AG04449 (cell line): ENCODE measurements at regions not wholly inside any gene's neighbourhood (a gene's known extent, or its start where the extent isn't known, plus 50 kb on each side); places are given as distances from the start of the nearest gene placed in this dataset.

ENCODE experiments used
- CTCF ChIA-PET: fragments of 350-600 bp; formaldehyde crosslinking; extraction: SDS; loops from one replicate; lab custom pipeline; 2021; ENCODE audit warnings: antibody characterized with exemption; lab: Yijun Ruan, JAX
- POLR2A ChIA-PET: fragments of 400-600, 350-600 bp; formaldehyde crosslinking; extraction: SDS; loops from one replicate; lab custom pipeline; 2020; ENCODE audit warnings: antibody characterized with exemption, inconsistent platforms; lab: Yijun Ruan, JAX
- DNase-seq: peaks from one replicate; pipeline ENCODE4 v3.0.0-alpha.2; 2010; ENCODE audit warnings: low read depth, low spot score
- H3K4me3 ChIP-seq: 2 replicates; pipeline ENCODE4 v1.5.1; 2011; ENCODE audit warnings: low read depth, mild to moderate bottlenecking, control low read depth, low read length
- TF ChIP-seq, protein P1 (sequence below): IDR thresholded peaks from one replicate; pipeline ENCODE4 v1.5.1; 2011; ENCODE audit warnings: mild to moderate bottlenecking, moderate library complexity, low read length, control low read depth, inconsistent platforms; ENCODE audit not compliant: insufficient read depth; ENCODE audit errors: missing control alignments

GRCh38 chr16:82311528-82311927 lies 141.5 kb upstream of the MPHOSPH6 start:
- TF ChIP-seq, protein P1, sequence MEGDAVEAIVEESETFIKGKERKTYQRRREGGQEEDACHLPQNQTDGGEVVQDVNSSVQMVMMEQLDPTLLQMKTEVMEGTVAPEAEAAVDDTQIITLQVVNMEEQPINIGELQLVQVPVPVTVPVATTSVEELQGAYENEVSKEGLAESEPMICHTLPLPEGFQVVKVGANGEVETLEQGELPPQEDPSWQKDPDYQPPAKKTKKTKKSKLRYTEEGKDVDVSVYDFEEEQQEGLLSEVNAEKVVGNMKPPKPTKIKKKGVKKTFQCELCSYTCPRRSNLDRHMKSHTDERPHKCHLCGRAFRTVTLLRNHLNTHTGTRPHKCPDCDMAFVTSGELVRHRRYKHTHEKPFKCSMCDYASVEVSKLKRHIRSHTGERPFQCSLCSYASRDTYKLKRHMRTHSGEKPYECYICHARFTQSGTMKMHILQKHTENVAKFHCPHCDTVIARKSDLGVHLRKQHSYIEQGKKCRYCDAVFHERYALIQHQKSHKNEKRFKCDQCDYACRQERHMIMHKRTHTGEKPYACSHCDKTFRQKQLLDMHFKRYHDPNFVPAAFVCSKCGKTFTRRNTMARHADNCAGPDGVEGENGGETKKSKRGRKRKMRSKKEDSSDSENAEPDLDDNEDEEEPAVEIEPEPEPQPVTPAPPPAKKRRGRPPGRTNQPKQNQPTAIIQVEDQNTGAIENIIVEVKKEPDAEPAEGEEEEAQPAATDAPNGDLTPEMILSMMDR: no peak
- ChIA-PET CTCF (no interaction called here), POLR2A (no interaction called here)
- DNase-seq: no peak
- no peak overlapping the region for H3K4me3 ChIP-seq

DNA sequence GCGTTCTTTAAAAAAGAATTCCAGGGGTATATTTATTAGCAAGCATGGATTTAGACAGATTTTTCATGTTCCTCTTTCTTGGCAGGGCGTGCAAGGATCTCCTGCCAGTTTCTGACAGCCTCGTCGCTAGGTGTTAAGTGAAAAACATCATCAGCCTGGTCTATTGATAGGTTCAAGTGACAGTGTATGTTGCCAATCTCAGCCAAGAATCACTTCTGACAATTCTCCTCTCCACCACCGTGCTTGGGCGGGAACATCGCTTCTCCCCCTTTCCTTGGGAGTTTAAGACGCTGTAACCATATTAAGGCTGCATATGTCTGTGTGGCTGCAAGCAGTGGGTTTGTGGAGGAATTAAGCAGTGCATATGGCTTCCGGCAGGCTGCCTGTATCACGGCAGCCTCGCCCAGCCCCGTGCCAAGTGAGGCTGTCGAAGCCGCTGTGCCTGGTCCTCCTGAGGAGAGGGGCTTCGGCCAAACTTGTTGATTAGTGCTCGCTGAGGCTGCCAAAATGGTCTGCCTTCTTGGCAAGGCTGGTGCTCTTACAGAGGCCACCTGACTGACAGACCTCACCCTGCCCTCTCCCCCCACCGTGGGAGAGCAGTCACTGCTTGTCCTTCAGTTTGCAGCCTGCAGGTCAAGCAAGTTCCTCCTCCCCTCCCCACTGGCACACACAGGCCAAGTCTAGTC lies 132.2 kb upstream of the MPHOSPH6 start:
- TF ChIP-seq, protein P1: no peak
- no peak overlapping the region for H3K4me3 ChIP-seq
- CTCF ChIA-PET: interaction anchor here (2.2 kb wide), 1 partner anchor 38 kb away, joined by 8 read pairs; no protein-coding TSS in a partner anchor
- DNase-seq: no peak
- POLR2A ChIA-PET: no interaction called here

DNA sequence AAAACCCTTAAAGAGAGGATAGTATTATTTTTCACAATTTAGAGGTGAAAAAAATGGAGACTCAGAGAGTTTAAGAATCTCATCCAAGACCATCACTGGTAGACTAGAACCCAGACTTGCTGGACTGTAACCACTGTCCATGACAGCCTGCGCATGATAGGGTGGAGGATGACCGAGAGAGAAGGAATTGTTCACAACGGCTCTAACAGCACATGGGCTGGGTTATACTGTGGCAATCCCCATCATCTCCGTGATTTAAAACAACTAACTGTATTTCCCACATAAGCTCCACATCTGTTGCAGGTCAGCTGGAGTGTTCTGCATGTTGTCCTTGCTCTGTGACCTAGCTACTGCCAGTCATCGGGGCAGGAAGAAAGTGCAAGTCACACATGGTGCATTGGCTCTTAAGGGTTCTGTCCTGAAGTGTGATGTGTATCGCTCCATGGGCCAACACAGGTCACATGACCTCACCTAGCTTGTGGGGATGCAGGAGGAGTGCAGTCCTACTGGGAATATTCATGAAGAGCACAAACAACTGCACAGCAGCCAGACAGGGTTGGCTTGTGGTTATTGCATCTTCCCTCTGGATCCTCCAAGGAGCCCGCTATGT lies 131.2 kb upstream of the MPHOSPH6 start:
- no peak overlapping the region for H3K4me3 ChIP-seq
- POLR2A ChIA-PET: no interaction called here
- TF ChIP-seq, protein P1: no peak
- CTCF ChIA-PET: interaction anchor here (2.2 kb wide), 1 partner anchor 37 kb away, joined by 8 read pairs; no protein-coding TSS in a partner anchor
- no peak for DNase-seq

DNA sequence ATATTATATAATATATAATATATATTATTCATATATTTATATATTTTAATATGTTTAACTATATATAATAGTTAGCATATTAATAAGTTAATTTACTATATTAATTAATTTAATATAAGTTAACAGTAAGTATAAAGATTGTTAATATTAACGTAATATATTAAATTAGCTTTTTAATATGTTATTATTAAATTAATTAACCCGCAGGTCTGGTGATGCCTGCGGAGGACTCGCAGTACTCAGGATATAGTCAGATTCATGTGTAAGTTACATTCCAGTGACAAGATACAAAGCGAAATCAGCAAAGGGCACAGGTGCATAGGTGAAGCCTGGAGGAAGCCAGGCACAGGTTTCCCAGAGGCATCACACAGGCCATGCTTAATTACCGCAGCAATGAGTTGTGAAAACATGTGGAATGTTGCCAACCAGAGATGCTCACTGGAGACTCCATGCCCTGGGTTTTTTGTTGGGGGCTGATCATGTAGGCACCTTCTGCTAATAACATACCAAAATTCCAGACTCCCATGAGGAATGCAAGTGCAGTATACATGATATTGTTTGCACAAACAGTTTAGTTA lies 130.4 kb upstream of the MPHOSPH6 start:
- CTCF ChIA-PET: interaction anchor here (2.2 kb wide), 1 partner anchor 37 kb away, joined by 8 read pairs; no protein-coding TSS in a partner anchor
- DNase-seq: no peak

DNA sequence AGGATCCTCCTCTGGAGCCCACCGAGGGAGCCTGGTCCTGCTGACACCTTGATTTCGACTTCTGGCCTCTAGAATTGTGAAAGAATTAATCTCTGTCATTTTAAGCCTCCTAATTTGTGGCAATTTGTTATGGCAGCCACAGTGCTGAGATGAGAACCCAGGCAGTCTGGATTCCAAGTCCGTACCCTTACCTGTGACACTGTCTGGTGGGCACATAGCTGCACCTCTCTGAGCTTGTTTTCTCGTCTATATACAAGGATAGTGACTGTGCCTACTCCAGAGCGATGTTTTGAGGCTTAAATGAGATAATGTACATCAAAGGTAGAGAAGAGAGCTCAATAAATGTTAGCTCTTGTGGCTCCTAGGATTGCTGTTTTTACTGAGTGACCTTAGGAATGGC lies 128.4 kb upstream of the MPHOSPH6 start:
- DNase-seq: no peak
- TF ChIP-seq, protein P1: no peak
- no peak overlapping the region for H3K4me3 ChIP-seq
- CTCF ChIA-PET: interaction anchor here (0.5 kb wide), 1 partner anchor 15 kb away, joined by 3 read pairs; no protein-coding TSS in a partner anchor
- POLR2A ChIA-PET: no interaction called here

More for the DNA sequence above, 130.4 kb upstream of the MPHOSPH6 start:
- TF ChIP-seq, protein P1: no peak
- no peak overlapping the region for H3K4me3 ChIP-seq
- POLR2A ChIA-PET: no interaction called here
